Parathyroid adenoma (tissue), 2 donors: ENCODE measurements at regions not wholly inside any gene's neighbourhood (a gene's known extent, or its start where the extent isn't known, plus 50 kb on each side); places are given as distances from the start of the nearest gene placed in this dataset.
"Not testable (repeated sequence)": the region's sequence is repeated elsewhere in the genome, so short reads cannot be mapped to it uniquely, and the experiment has no call there.

ENCODE experiments used
- H2AFZ ChIP-seq: fragments of 300-600 bp; sonication (generic); one replicate; pipeline ENCODE4 v1.7.0; 2017; ENCODE audit warnings: antibody characterized with exemption, mild to moderate bottlenecking
- H3K27ac ChIP-seq: fragments of 300-600 bp; sonication (generic); one replicate; pipeline ENCODE4 v1.7.0; 2017
- H3K27me3 ChIP-seq: fragments of 300-600 bp; sonication (generic); one replicate; pipeline ENCODE4 v1.7.0; 2017; ENCODE audit warnings: low read length; ENCODE audit not compliant: control insufficient read depth, insufficient read depth
- H3K36me3 ChIP-seq: fragments of 300-600 bp; sonication (generic); one replicate; pipeline ENCODE4 v1.7.0; 2017; ENCODE audit warnings: low read length; ENCODE audit not compliant: control insufficient read depth, insufficient read depth
- H3K4me1 ChIP-seq: fragments of 300-600 bp; sonication (generic); one replicate; pipeline ENCODE4 v1.7.0; 2017; ENCODE audit warnings: control low read depth
- H3K4me2 ChIP-seq: fragments of 300-600 bp; sonication (generic); one replicate; pipeline ENCODE4 v1.7.0; 2017; ENCODE audit warnings: low read length
- H3K4me3 ChIP-seq: fragments of 300-600 bp; sonication (generic); one replicate; pipeline ENCODE4 v1.7.0; 2017; ENCODE audit warnings: low read depth, low read length
- H3K79me2 ChIP-seq: fragments of 300-600 bp; sonication (generic); one replicate; pipeline ENCODE4 v1.7.0; 2017; ENCODE audit warnings: control low read depth
- H3K9ac ChIP-seq: fragments of 300-600 bp; sonication (generic); one replicate; pipeline ENCODE4 v1.7.0; 2017; ENCODE audit warnings: mild to moderate bottlenecking
- H3K9me3 ChIP-seq: fragments of 300-600 bp; sonication (generic); one replicate; pipeline ENCODE4 v1.7.0; 2017; ENCODE audit warnings: low read length; ENCODE audit not compliant: control insufficient read depth
- CTCF ChIP-seq: fragments of 300-600 bp; sonication (generic); IDR thresholded peaks from one replicate; pipeline ENCODE4 v1.7.0; 2017; ENCODE audit warnings: antibody characterized with exemption, mild to moderate bottlenecking
- donor health status: primary hyperparathyroidism.

- Histone ChIP-seq H3K4me1 (no peaks in the 10 kb centered on the region), H3K36me3 (no peaks in the 10 kb centered on the region), H2AFZ (no peak overlapping the region), H3K27ac (no peak overlapping the region), H3K4me3 (no peak overlapping the region), H3K9ac (no peak overlapping the region), H3K4me2 (no peak overlapping the region), H3K9me3 (no peaks in the 10 kb centered on the region), H3K79me2 (no peaks in the 10 kb centered on the region), H3K27me3 (no peaks in the 10 kb centered on the region)
- TF ChIP-seq CTCF = no peak
Observed at GRCh38 chr2:172313715-172314341, 113.6 kb upstream of the ITGA6 start.

- H3K4me2 ChIP-seq, H2AFZ ChIP-seq, H3K36me3 ChIP-seq, H3K9me3 ChIP-seq, H3K4me3 ChIP-seq, H3K27me3 ChIP-seq, H3K79me2 ChIP-seq, H3K9ac ChIP-seq, H3K4me1 ChIP-seq, H3K27ac ChIP-seq: not testable (repeated sequence)
Observed at GRCh38 chr2:172315070-172315469, 112.3 kb upstream of the ITGA6 start.

GRCh38 chr2:172322049-172322448 is 105.3 kb upstream of the ITGA6 start:
- Histone ChIP-seq H3K4me2 (no peak overlapping the region), H3K9ac (no peak overlapping the region), H3K27me3 (no peaks in the 10 kb centered on the region), H3K79me2 (no peaks in the 10 kb centered on the region), H3K4me3 (no peak overlapping the region), H2AFZ (no peak overlapping the region), H3K27ac (no peak overlapping the region), H3K9me3 (no peaks in the 10 kb centered on the region), H3K4me1 (no peaks in the 10 kb centered on the region), H3K36me3 (no peaks in the 10 kb centered on the region)
- TF ChIP-seq CTCF = no peak

DNA sequence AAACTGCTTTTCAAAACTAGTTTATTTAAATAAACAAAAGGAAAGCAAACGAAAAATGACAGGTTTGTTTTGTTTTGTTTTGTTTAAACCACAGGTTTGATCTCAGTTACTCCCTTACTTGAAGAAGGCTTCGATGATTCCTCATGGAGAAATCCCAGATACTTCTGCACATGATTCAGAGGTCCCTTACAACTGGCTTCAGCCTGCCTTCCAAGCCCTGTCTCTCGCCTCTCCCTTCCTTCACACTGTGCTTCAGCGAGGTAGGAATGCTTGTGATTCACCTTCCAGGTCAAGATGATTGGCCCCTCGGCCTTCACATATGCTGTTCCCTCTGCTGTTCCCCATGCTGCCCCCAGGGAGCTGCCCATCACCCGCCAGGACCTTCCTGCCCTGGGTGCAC is 104.1 kb upstream of the ITGA6 start:
- Histone ChIP-seq H3K4me1 (no peaks in the 10 kb centered on the region), H3K36me3 (no peaks in the 10 kb centered on the region), H3K4me2 (no peak overlapping the region), H3K27ac (no peak overlapping the region), H3K9ac (no peak overlapping the region), H3K4me3 (no peak overlapping the region), H3K79me2 (no peaks in the 10 kb centered on the region), H3K27me3 (no peaks in the 10 kb centered on the region), H3K9me3 (no peaks in the 10 kb centered on the region), H2AFZ (no peak overlapping the region)
- TF ChIP-seq CTCF = no peak

DNA sequence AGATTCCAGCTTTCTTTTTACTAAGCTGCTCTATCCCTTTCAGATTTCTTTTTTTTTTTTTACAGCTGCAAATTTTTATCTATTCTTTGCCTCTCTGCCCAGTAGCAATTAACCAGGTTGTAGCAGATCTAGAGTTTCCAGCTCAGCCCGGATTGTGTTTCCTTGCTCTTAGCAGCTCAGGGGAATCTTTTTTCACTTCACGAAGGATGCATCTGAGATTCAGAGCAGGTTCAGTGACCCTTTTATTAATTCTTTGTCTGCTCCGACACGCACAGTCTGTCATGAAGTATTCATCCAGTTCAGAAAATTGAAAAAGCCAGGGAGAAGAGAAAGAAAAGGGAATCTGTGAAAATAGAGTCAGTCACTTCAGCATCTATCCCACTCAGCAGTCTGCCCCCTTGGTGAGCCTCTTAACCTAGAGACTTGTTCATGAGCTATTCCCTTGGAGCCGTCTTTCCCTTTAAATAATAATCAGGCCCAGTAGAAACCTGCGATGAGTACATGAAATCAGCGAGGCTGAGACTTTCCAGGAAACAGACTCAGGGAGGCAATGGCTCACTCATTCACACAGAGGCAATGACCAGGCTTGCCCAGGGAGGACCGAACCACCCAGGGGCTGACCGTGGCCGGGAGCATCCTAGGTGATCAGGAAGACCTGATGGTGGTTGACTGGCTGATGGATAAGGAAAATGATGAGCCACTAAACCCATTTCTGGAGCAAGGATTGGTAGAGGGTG is 103.4 kb upstream of the ITGA6 start:
- H3K36me3 ChIP-seq = no peaks in the 10 kb centered on the region
- H3K27ac ChIP-seq = no peak overlapping the region
- H2AFZ ChIP-seq = peak overlapping the region; percentile 2
- no peak overlapping the region for H3K9ac ChIP-seq
- H3K79me2 ChIP-seq = no peaks in the 10 kb centered on the region
- TF ChIP-seq CTCF = no peak
- no peak overlapping the region for H3K4me2 ChIP-seq
- H3K4me3 ChIP-seq = no peak overlapping the region
- no peaks in the 10 kb centered on the region for H3K4me1 ChIP-seq
- no peaks in the 10 kb centered on the region for H3K27me3 ChIP-seq
- H3K9me3 ChIP-seq = no peaks in the 10 kb centered on the region
